Keratinocyte (primary cell): ENCODE measurements at regions not wholly inside any gene's neighbourhood (a gene's known extent, or its start where the extent isn't known, plus 50 kb on each side); places are given as distances from the start of the nearest gene placed in this dataset.

Experiments
- CTCF ChIP-seq, 3 experiments: IDR thresholded peaks in 1 of 3; conservative IDR thresholded peaks in 1 of 3; optimal IDR thresholded peaks in 1 of 3; 2 replicates in 2 of 3; 3 replicates in 1 of 3; pipeline versions ENCODE3 to v1.5.1; 2011; ENCODE audit warnings: low read length in 3 of 3, mild to moderate bottlenecking in 3 of 3, moderate library complexity in 2 of 3, control low read depth in 1 of 3, inconsistent platforms in 1 of 3; ENCODE audit not compliant: insufficient read depth in 2 of 3; ENCODE audit errors: extremely low read depth in 1 of 3
- EZH2 ChIP-seq: IDR thresholded peaks from one replicate; pipeline ENCODE4 v1.6.1; 2012; ENCODE audit warnings: inconsistent platforms, mild to moderate bottlenecking, low read length, moderate library complexity

DNA sequence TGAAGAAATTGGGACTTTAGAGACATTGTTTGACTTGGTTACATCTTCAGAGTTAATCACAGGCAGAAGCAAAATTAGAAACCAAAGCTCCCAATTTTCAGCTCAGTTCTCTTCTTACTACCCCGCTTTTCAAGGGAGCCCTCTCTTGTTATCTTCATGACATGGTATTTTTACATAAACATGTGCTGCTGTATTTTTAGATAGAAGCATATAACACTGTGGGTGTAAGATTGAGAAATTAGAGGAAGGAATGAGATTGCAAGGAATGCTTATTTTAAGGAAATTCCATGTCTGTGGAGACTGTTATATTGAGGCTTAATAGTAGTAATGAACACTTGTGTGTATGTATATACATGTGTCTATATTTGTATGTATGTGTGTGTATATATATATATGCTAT, 401.6 kb downstream of the TMEM232 start:
- TF ChIP-seq CTCF (optimal IDR thresholded peaks at IDR 0.05 in 1 of 3, IDR thresholded peaks at IDR 0.05 in 1 of 3, conservative IDR thresholded peaks at IDR 0.05 in 1 of 3; ENCODE audit: extremely low read depth in 1 of 3, insufficient read depth in 2 of 3, low read length in 3 of 3), result no peak
- TF ChIP-seq EZH2, result no peak
